ENCODE measurements at regions not wholly inside any gene's neighbourhood (a gene's known extent, or its start where the extent isn't known, plus 50 kb on each side); places are given as distances from the start of the nearest gene placed in this dataset.
"Not testable (repeated sequence)": the region's sequence is repeated elsewhere in the genome, so short reads cannot be mapped to it uniquely, and the experiment has no call there.

GRCh38 chr17:63019138-63019873 is 53.3 kb downstream of the TANC2 start:
- no peak for DNase-seq

- DNase-seq, result no peak
Measured at GRCh38 chr17:63022567-63022966, 56.5 kb downstream of the TANC2 start.

- no peak for DNase-seq
Measured at GRCh38 chr17:63023049-63023448, 57.0 kb downstream of the TANC2 start.

GRCh38 chr17:63024201-63024600 is 58.2 kb downstream of the TANC2 start:
- no peak for DNase-seq

GRCh38 chr17:63024716-63025115 is 58.7 kb downstream of the TANC2 start:
- DNase-seq, result no peak

- not testable (repeated sequence) for DNase-seq
Measured at GRCh38 chr17:63025637-63026036, 59.6 kb downstream of the TANC2 start.

GRCh38 chr17:63029541-63029940 is 63.5 kb downstream of the TANC2 start:
- DNase-seq, result no peak

- no peak for DNase-seq
Measured at GRCh38 chr17:63032142-63032541, 66.1 kb downstream of the TANC2 start.

- no peak for DNase-seq
Measured at GRCh38 chr17:63033142-63033541, 67.1 kb downstream of the TANC2 start.

GRCh38 chr17:63035271-63035670 is 69.2 kb downstream of the TANC2 start:
- DNase-seq, result no peak

- DNase-seq, result no peak
Measured at GRCh38 chr17:63035695-63036094, 69.7 kb downstream of the TANC2 start.

GRCh38 chr17:63039342-63039741 is 73.3 kb downstream of the TANC2 start:
- no peak for DNase-seq

- peak in 1 of 5 donors; percentile 6 for DNase-seq
Measured at GRCh38 chr17:63039899-63040602, 74.0 kb downstream of the TANC2 start.

GRCh38 chr17:63040816-63041215 is 74.8 kb downstream of the TANC2 start:
- no peak for DNase-seq

- DNase-seq, result no peak
Measured at GRCh38 chr17:63041251-63041650, 75.2 kb downstream of the TANC2 start.

- no peak for DNase-seq
Measured at GRCh38 chr17:63041722-63042121, 75.7 kb downstream of the TANC2 start.

- no peak for DNase-seq
Measured at GRCh38 chr17:63042256-63042812, 76.3 kb downstream of the TANC2 start.

- not testable (repeated sequence) for DNase-seq
Measured at GRCh38 chr17:63057560-63057959, 91.5 kb downstream of the TANC2 start.

- no peak for DNase-seq
Measured at GRCh38 chr17:63066158-63066813, 100.3 kb downstream of the TANC2 start.

GRCh38 chr17:63069245-63069644 is 103.2 kb downstream of the TANC2 start:
- no peak for DNase-seq

- DNase-seq, result no peak
Measured at GRCh38 chr17:63070031-63070430, 104.0 kb downstream of the TANC2 start.

GRCh38 chr17:63071797-63072196 is 105.8 kb downstream of the TANC2 start:
- DNase-seq, result no peak

GRCh38 chr17:63075969-63076368 is 109.9 kb downstream of the TANC2 start:
- no peak for DNase-seq

- no peak for DNase-seq
Measured at GRCh38 chr17:63078707-63079106, 112.7 kb downstream of the TANC2 start.
